Caco-2 (cell line): ENCODE measurements at regions not wholly inside any gene's neighbourhood (a gene's known extent, or its start where the extent isn't known, plus 50 kb on each side); places are given as distances from the start of the nearest gene placed in this dataset.

Source experiments
- BruUV-seq: library from RNA; stranded (reverse); fragments of 400-500 nt; replicated peaks from 2 replicates; lab custom pipeline; 2021; lab: Mats Ljungman, UMichigan
- CTCF ChIA-PET: fragments of 300-600 bp; sonication (Branson Sonifier 250); formaldehyde crosslinking; loops from one replicate; lab custom pipeline; 2022; ENCODE audit warnings: antibody characterized with exemption; lab: Charles Lee
- POLR2A ChIA-PET: fragments of 300-600 bp; sonication (Branson Sonifier 250); formaldehyde crosslinking; loops from one replicate; lab custom pipeline; 2022; ENCODE audit warnings: antibody characterized with exemption; lab: Charles Lee
- DNase-seq, 2 experiments: peaks; one replicate each; pipeline versions ENCODE4 v3.0.0 to v3.0.0-alpha.2; 2020 to 2022
- H3K27me3 ChIP-seq: replicated peaks from 2 replicates; pipeline ENCODE4 v1.6.0; 2011; ENCODE audit warnings: low read length; ENCODE audit not compliant: control insufficient read depth, insufficient read depth
- H3K36me3 ChIP-seq: 2 replicates; pipeline ENCODE4 v1.5.1; 2011; ENCODE audit warnings: low read length; ENCODE audit not compliant: control insufficient read depth, insufficient read depth
- H3K4me1 ChIP-seq: fragments of 250-450 bp; sonication (Bioruptor Pico); 2 replicates; pipeline ENCODE4 v1.5.1; 2020; ENCODE audit warnings: mild to moderate bottlenecking
- H3K4me3 ChIP-seq: 2 replicates; pipeline ENCODE4 v1.5.1; 2011; ENCODE audit warnings: low read depth, mild to moderate bottlenecking, control low read depth, low read length
- H3K9me3 ChIP-seq: fragments of 250-450 bp; sonication (Bioruptor Pico); 2 replicates; pipeline ENCODE4 v1.5.1; 2020; ENCODE audit warnings: mild to moderate bottlenecking, moderate library complexity
- H3K27ac Mint-ChIP-seq: one replicate; pipeline ENCODE4 v1.8.0; 2022; ENCODE audit warnings: mixed read lengths; ENCODE audit not compliant: unreplicated experiment
- H3K27me3 Mint-ChIP-seq: one replicate; pipeline ENCODE4 v1.8.0; 2022; ENCODE audit warnings: mixed read lengths; ENCODE audit not compliant: insufficient read depth, unreplicated experiment
- H3K36me3 Mint-ChIP-seq: one replicate; pipeline ENCODE4 v1.8.0; 2022; ENCODE audit warnings: mild to moderate bottlenecking, mixed read lengths; ENCODE audit not compliant: insufficient read depth, unreplicated experiment
- H3K4me1 Mint-ChIP-seq: one replicate; pipeline ENCODE4 v1.8.0; 2022; ENCODE audit warnings: low read depth, mixed read lengths; ENCODE audit not compliant: unreplicated experiment
- H3K4me3 Mint-ChIP-seq: one replicate; pipeline ENCODE4 v1.8.0; 2022; ENCODE audit warnings: mild to moderate bottlenecking, moderate library complexity, mixed read lengths; ENCODE audit not compliant: unreplicated experiment
- H3K9me3 Mint-ChIP-seq: one replicate; pipeline ENCODE4 v1.8.0; 2022; ENCODE audit warnings: mixed read lengths; ENCODE audit not compliant: unreplicated experiment
- CTCF ChIP-seq, 2 experiments: fragments of 200-600 bp in 1 of 2; IDR thresholded peaks; 1 replicate in 1 of 2; 2 replicates in 1 of 2; pipeline versions ENCODE4 v1.5.1 to v1.8.0; 2011 to 2022; ENCODE audit warnings: antibody characterized with exemption in 1 of 2, control low read depth in 1 of 2, inconsistent platforms in 1 of 2, low read depth in 1 of 2, low read length in 1 of 2, mild to moderate bottlenecking in 1 of 2, moderate library complexity in 1 of 2; ENCODE audit not compliant: insufficient read depth in 1 of 2, severe bottlenecking in 1 of 2, unreplicated experiment in 1 of 2
- intact Hi-C: fragments of 100-400 bp; cut with micrococcal nuclease; formaldehyde crosslinking; loops from one replicate; pipeline ENCODE4 v1.10.0; 2022; ENCODE audit not compliant: unreplicated experiment

- H3K27ac Mint-ChIP-seq: no peak overlapping the region
- TF ChIP-seq CTCF (IDR thresholded peaks at IDR 0.05; ENCODE audit: insufficient read depth in 1 of 2, low read depth in 1 of 2, low read length in 1 of 2, severe bottlenecking in 1 of 2, unreplicated experiment in 1 of 2): no peak
- H3K27me3 Mint-ChIP-seq: no peaks in the 10 kb centered on the region
Measured at GRCh38 chr13:90027409-90027808, 1320.1 kb upstream of the MIR17HG start.

GRCh38 chr13:90032313-90032712 is 1315.2 kb upstream of the MIR17HG start:
- no peak overlapping the region for H3K4me3 Mint-ChIP-seq
- no peaks in the 10 kb centered on the region; the same call in 1 of the 2 replicates for H3K9me3 ChIP-seq
- no peak overlapping the region for H3K4me3 ChIP-seq
- H3K4me1 ChIP-seq: no peaks in the 10 kb centered on the region
- intact Hi-C loops: no loop called here
- no peaks in the 10 kb centered on the region for H3K36me3 ChIP-seq
- H3K27me3 Mint-ChIP-seq: no peaks in the 10 kb centered on the region
- no peak for TF ChIP-seq CTCF (IDR thresholded peaks at IDR 0.05; ENCODE audit: insufficient read depth in 1 of 2, low read depth in 1 of 2, low read length in 1 of 2, severe bottlenecking in 1 of 2, unreplicated experiment in 1 of 2)
- no peaks in the 10 kb centered on the region for H3K4me1 Mint-ChIP-seq
- CTCF ChIA-PET: no interaction called here
- H3K27me3 ChIP-seq: no peaks in the 10 kb centered on the region
- H3K27ac Mint-ChIP-seq: no peak overlapping the region
- POLR2A ChIA-PET: no interaction called here
- H3K9me3 Mint-ChIP-seq: no peaks in the 10 kb centered on the region
- H3K36me3 Mint-ChIP-seq: no peaks in the 10 kb centered on the region
- no TSS peak for BruUV-seq
- no peak for DNase-seq

More at GRCh38 chr13:90027409-90027808, 1320.1 kb upstream of the MIR17HG start:
- no peaks in the 10 kb centered on the region for H3K4me1 ChIP-seq
- intact Hi-C loops: no loop called here
- H3K27me3 ChIP-seq: no peaks in the 10 kb centered on the region
- CTCF ChIA-PET: no interaction called here
- no TSS peak for BruUV-seq
- H3K4me3 ChIP-seq: no peak overlapping the region
- peaks cover 11% of the 10 kb centered on the region for H3K9me3 Mint-ChIP-seq
- DNase-seq: no peak
- H3K9me3 ChIP-seq: peaks cover 4% of the 10 kb centered on the region; the same call in 1 of the 2 replicates
- H3K36me3 ChIP-seq: no peaks in the 10 kb centered on the region
- H3K4me3 Mint-ChIP-seq: no peak overlapping the region
- POLR2A ChIA-PET: no interaction called here
- no peaks in the 10 kb centered on the region for H3K4me1 Mint-ChIP-seq
- no peaks in the 10 kb centered on the region for H3K36me3 Mint-ChIP-seq

GRCh38 chr13:90032841-90033493 is 1314.5 kb upstream of the MIR17HG start:
- no peak overlapping the region for H3K4me3 Mint-ChIP-seq

More at GRCh38 chr13:90032841-90033493, 1314.5 kb upstream of the MIR17HG start:
- no peak for DNase-seq
- intact Hi-C loops: no loop called here
- no peaks in the 10 kb centered on the region; the same call in 1 of the 2 replicates for H3K9me3 ChIP-seq
- Mint-ChIP-seq H3K27ac (no peak overlapping the region), H3K36me3 (no peaks in the 10 kb centered on the region), H3K4me1 (no peaks in the 10 kb centered on the region), H3K9me3 (no peaks in the 10 kb centered on the region), H3K27me3 (no peaks in the 10 kb centered on the region)
- ChIA-PET CTCF (no interaction called here), POLR2A (no interaction called here)
- H3K27me3 ChIP-seq: no peaks in the 10 kb centered on the region
- H3K36me3 ChIP-seq: no peaks in the 10 kb centered on the region
- H3K4me1 ChIP-seq: no peaks in the 10 kb centered on the region
- BruUV-seq: no TSS peak
- TF ChIP-seq CTCF (IDR thresholded peaks at IDR 0.05; ENCODE audit: insufficient read depth in 1 of 2, low read depth in 1 of 2, low read length in 1 of 2, severe bottlenecking in 1 of 2, unreplicated experiment in 1 of 2): no peak
- no peak overlapping the region for H3K4me3 ChIP-seq
